DMS 273 treated with DMSO at 0.1 percent for 48 hours (cell line): ENCODE measurements at regions not wholly inside any gene's neighbourhood (a gene's known extent, or its start where the extent isn't known, plus 50 kb on each side); places are given as distances from the start of the nearest gene placed in this dataset.

ENCODE experiments used
- DNase-seq: peaks from one replicate; lab custom pipeline; 2025; lab: John Stamatoyannopoulos, UW

DNA sequence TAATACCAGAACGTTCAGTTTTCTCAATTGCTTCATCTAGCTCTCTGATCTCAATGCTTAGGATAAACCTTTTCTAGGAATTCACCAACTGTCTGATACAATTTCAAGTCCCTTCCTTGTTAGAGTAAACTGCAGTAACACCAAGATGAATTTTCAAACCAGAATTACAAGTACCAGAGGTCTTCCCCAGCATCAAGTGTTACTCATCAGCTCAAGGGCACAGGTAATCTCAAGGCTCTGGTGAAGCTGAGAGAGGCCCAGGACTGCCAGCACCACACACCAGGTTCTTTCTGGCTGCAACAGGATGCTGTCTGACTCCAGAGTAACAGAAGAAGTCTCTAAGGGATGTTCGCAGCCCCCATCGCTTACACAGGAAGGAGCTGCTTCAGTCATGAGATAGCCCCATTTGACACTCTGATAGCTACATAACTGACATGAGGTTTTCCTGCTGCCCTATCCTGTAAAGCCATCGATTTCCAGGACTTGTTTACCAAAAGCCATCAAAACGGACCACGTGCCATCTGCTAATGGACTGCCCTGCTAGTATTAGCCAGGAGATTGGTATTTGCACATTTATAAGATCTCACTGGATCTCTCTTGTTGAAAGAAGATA is 549.4 kb downstream of the UTRN start:
- DNase-seq = no peak

DNA sequence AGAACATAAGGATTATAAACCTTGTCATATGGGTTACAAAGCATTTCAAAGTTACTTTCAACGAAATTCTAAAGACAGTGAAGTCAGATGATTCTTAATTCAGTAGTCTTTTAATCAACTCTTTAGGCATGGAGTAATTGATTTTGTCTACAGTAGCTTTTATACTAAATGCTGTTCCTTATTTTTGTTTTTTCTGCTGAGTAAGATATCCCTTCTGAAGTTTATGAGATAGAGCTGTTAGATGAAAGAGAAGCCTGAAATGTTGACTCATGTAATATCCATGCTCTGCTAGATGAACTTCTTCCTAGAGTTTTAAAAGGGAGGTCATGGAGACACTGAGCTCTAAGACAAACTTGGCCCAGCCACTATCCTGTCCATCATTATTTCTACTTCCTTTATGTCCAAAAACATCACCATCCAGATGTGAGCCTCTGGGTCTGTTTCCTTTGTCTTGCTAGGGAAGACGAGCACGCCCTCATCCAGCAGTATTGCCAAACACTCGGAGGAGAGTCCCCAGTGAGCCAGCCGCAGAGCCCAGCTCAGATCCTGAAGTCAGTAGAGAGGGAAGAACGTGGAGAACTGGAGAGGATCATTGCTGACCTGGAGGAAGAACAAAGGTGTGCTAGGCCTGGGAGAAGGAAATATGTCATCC is 550.3 kb downstream of the UTRN start:
- no peak for DNase-seq

GRCh38 chr6:144840619-144841018 is 555.5 kb downstream of the UTRN start:
- no peak for DNase-seq

GRCh38 chr6:144843701-144844100 is 558.6 kb downstream of the UTRN start:
- no peak for DNase-seq

GRCh38 chr6:144844596-144844995 is 559.5 kb downstream of the UTRN start:
- no peak for DNase-seq

- DNase-seq = no peak
Observed at GRCh38 chr6:144845186-144845585, 560.1 kb downstream of the UTRN start.

GRCh38 chr6:144847916-144848315 is 562.8 kb downstream of the UTRN start:
- DNase-seq = no peak

GRCh38 chr6:144849920-144850319 is 564.8 kb downstream of the UTRN start:
- no peak for DNase-seq

GRCh38 chr6:144853603-144854002 is 568.5 kb downstream of the UTRN start:
- DNase-seq = no peak

DNA sequence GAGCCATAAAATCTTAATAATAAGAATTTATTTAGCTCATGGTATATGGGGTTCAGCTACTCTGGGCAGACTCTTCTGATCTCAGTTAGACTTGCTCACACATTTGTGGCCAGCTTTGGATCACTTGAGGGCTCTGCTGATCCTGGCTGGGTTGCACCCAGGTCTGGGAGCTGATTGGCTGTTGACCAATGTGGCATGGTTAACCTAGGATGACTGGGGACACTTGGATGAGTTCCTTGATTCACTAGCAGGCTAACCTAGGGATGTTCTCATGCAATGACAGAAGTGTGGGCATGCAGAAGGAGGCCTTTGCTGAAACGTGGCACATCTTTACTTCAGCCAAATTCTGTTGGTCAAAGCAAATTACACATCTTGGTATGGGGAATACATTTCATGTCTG is 569.5 kb downstream of the UTRN start:
- DNase-seq = no peak

- no peak for DNase-seq
Observed at GRCh38 chr6:144855375-144855774, 570.2 kb downstream of the UTRN start.

GRCh38 chr6:144855812-144856531 is 570.8 kb downstream of the UTRN start:
- no peak for DNase-seq

- no peak for DNase-seq
Observed at GRCh38 chr6:144856622-144857021, 571.5 kb downstream of the UTRN start.

- DNase-seq = no peak
Observed at GRCh38 chr6:144857086-144857485, 572.0 kb downstream of the UTRN start.

DNA sequence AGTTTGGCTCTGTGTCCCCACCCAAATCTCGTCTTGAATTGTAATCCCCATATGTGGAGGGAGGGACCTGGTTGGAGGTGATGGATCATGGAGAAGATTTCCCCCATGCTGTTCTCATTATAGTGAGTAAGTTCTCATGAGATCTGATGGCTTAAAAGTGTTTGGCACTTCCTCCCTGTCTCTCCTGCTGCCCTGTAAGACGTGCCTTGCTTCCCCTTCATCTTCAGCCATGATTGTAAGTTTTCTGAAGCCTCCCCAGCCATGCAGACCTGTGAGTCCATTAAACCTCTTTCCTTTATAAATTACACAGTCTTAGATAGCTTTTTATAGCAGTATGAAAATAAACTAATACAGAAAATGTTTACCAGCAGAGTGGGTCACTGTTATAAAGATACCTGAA is 577.6 kb downstream of the UTRN start:
- DNase-seq = no peak

GRCh38 chr6:144867761-144868160 is 582.6 kb downstream of the UTRN start:
- no peak for DNase-seq

DNA sequence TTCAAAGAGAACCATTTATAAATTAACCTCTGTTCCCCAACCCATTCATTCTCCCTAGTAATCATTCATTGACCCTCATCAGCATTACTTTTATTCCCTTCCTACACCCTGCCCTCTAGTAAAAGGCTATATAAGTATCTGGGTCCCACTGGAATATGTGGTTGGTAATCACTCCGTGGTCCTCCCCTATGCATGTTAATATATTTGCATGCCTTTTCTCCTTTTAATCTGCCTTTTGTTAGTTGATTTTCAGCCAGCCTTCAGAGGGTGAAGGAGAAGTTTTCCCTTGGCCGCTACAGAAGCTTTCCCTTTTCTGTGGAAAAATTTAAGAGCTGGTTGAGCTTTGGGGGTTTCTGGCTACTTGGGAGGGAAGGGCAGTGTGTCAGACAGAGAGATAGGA is 585.6 kb downstream of the UTRN start:
- DNase-seq = no peak

DNA sequence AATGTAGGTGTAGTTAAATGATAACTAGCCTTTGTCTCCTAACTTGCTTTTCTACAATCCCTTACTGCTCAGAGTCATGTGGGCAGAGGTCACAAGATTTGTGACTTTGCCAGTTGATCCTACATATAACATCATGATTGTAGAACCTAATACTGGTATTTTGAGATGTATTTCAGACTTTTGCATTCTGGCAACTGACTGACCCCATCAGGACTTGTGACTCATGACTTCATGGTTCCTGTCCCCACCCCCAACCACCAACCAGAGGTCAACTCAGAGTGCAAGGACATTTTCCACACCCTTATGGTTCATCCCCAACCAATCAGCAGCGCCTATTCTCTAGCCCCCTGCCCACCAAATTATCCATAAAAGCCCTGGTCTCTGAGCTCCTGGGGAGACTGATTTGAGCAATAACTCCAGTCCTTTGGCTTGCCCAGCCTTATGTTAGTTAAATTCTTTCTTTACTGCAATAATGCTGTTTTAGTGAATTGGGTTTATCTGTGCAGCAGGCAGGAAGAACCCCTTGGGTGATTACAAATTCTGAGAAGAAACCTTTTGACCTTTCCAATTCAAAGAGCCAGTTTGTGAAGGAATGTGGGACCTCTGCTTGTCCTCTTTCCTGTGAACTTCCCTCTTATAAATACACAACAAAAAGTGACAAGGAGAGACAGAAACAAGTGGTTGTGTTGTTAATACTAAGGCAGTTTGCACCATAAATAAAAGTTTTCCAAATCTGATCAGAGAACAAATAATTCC is 588.7 kb downstream of the UTRN start:
- no peak for DNase-seq

DNA sequence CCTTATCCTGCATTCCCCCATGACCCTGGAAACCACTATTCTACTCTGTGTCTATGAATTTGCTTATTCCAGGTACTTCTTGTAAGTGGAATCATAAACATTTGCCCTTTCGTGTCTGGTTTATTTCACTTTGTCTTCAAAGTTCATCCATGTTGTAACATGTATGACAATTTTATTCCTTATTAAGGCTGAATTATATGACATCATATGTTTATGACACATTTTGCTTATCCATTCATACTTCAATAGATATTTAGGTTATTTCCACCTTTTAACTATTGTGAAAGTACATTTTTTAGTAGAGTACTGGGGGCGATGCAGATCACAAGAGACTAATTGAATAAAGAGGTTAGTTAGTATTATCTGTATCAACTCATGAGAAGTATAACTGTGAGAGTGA is 591.6 kb downstream of the UTRN start:
- no peak for DNase-seq

- no peak for DNase-seq
Observed at GRCh38 chr6:144877118-144877517, 592.0 kb downstream of the UTRN start.

GRCh38 chr6:144878577-144878976 is 593.4 kb downstream of the UTRN start:
- DNase-seq = no peak

DNA sequence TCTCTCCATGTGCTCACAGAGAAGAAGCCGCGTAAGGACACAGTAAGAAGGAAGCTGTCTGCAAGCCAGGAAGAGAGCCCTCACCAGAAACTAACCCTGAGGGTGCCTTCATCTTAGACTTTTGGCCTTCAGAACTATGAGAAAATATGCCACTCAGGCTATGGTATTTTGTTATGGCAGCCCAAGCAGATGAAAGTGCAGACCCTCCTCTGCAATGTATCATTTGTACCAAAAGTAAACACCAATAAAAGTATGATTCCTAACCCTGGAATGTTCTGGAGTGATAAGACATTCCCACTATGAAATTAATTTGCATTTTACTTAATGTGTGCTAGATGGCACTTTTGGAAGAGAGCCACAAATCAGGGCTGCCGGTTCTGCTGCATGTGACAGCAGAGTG is 594.3 kb downstream of the UTRN start:
- DNase-seq = no peak

DNA sequence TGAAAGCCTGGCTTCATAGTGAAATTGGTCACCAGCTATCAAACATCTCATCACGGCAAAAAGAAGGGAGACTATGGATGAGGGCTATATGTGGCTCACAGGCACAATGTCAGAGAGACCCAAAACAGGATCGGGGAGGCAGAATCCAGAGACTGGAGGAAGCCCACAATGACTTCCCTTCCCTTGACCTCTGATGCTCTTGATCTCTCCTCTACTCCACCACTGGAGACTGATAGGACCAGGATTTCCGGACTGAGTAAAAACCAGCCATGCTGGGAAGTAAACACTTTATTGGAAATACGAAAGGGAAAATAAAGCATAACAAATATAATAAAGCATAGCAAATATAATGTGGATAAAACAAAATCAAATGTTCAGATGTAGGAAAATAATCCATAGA is 597.3 kb downstream of the UTRN start:
- no peak for DNase-seq
